NT2/D1 (cell line): ENCODE measurements at regions not wholly inside any gene's neighbourhood (a gene's known extent, or its start where the extent isn't known, plus 50 kb on each side); places are given as distances from the start of the nearest gene placed in this dataset.

ENCODE experiments used
- YY1 ChIP-seq: IDR thresholded peaks from 2 replicates; pipeline ENCODE4 v1.6.1; 2011; ENCODE audit not compliant: insufficient read length, insufficient read depth
- ZNF274 ChIP-seq: IDR thresholded peaks from 2 replicates; pipeline ENCODE4 v1.6.1; 2011; ENCODE audit warnings: mild to moderate bottlenecking, low read depth, low read length

DNA sequence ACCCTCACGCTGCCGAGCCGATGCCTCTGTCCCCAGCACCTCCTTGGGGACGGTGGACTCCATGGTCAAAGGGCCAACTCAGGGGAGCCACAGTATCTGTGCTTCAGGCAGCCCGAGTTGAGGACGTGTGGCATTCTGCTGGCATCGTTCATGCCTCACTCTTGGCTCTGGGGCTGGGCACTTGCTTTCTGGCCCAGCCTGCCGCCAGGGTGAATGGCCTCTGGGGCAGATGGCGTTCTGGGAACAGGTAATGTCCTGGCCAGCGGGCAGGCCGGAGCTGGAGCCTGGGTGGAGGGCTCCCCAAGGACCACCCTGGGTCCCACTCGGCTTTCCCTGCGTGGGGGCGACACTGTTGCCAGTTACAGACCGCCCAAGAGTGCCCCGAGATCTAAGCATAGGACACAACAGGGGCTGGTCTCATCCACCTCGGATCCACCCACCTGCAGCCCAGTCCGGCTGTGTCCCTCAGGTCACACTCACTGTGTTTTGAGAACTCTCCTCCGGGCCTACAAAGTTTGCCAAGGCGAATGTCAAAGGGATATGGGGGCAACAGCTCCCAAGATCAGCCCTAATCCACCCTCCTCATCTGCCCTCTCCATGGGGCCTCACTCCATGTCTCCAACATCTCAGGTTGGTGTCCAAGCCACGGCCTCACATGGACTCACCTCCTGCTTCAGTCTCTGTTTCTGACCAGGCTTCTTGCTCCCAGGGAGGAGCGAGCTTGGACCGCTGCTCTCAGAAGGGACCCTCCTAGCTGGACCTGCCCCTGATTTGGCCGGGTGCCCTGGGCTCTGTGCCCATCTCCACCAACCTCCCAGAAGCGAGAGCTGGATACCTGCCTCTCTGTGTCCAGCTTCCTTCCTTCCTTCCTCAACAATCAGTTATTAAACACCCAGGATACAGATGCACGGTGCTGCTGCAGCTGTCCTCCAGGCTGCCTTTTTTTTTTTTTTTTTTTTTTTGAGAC is 60.8 kb downstream of the TMEM235 start:
- no peak for TF ChIP-seq ZNF274
- no peak for TF ChIP-seq YY1
